K562 (cell line): ENCODE measurements at regions not wholly inside any gene's neighbourhood (a gene's known extent, or its start where the extent isn't known, plus 50 kb on each side); places are given as distances from the start of the nearest gene placed in this dataset.

Source experiments
- ATAC-seq: fragments of 200-7000 bp; cut with Tn5 transposase; 3 replicates; pipeline ENCODE4 v1.9.1; 2020; ENCODE audit warnings: moderate library complexity
- BruUV-seq: library from RNA; stranded (reverse); fragments of 400-500 nt; replicated peaks from 2 replicates; lab custom pipeline; 2021; lab: Mats Ljungman, UMichigan
- CTCF ChIA-PET: fragments of 300-600 bp; formaldehyde crosslinking; extraction: SDS; loops from one replicate; lab custom pipeline; 2021; ENCODE audit warnings: low intra/inter-chr PET ratio; lab: Yijun Ruan, JAX
- POLR2A ChIA-PET: fragments of 300-600, 350-650 bp; sonication (Branson Sonifier 250); formaldehyde crosslinking; extraction: SDS; loops from one replicate; lab custom pipeline; 2021; ENCODE audit warnings: antibody characterized with exemption, inconsistent platforms; lab: Yijun Ruan, JAX
- DNase-seq, 4 experiments: peaks; one replicate each; pipeline versions ENCODE4 v3.0.0 to v3.0.0-alpha.2; 2011 to 2018; ENCODE audit warnings: low spot score in 3 of 4, mixed read lengths in 3 of 4; ENCODE audit errors: extremely low read depth in 1 of 4
- FAIRE-seq: peaks from 2 replicates; lab custom pipeline; 2011; peaks lifted over from hg19 to GRCh38; lab: Jason Lieb, UNC
- H2AFZ ChIP-seq: 2 replicates; pipeline ENCODE4 v1.6.0; 2011; ENCODE audit warnings: low read depth, low read length, control low read depth, inconsistent platforms
- H3K27ac ChIP-seq: fragments of 200-600 bp; 3 replicates; pipeline ENCODE4 v1.8.0; 2011; ENCODE audit warnings: low read depth, mild to moderate bottlenecking, control low read depth, inconsistent platforms, low read length, moderate library complexity, mixed read lengths; ENCODE audit errors: extremely low read depth
- H3K27me3 ChIP-seq, 2 experiments: fragments of 300-600 bp in 1 of 2; 2 replicates in 1 of 2; 3 replicates in 1 of 2; pipeline versions ENCODE4 v1.6.0 to v1.8.0; 2011; ENCODE audit warnings: inconsistent platforms in 2 of 2, low read length in 2 of 2, mild to moderate bottlenecking in 1 of 2, mixed read lengths in 1 of 2, moderate library complexity in 1 of 2; ENCODE audit not compliant: control insufficient read depth in 2 of 2, insufficient read depth in 2 of 2
- H3K36me3 ChIP-seq: fragments of 300-600 bp; 3 replicates; pipeline ENCODE4 v1.8.0; 2011; ENCODE audit warnings: mild to moderate bottlenecking, low read length, inconsistent platforms; ENCODE audit not compliant: control insufficient read depth, insufficient read depth
- H3K4me1 ChIP-seq, 2 experiments: fragments of 200-600 bp in 1 of 2; replicated peaks in 1 of 2; 2 replicates in 1 of 2; 3 replicates in 1 of 2; pipeline versions ENCODE4 v1.5.1 to v1.8.0; 2011; ENCODE audit warnings: inconsistent platforms in 2 of 2, low read length in 2 of 2, mild to moderate bottlenecking in 1 of 2, mixed read lengths in 1 of 2, moderate library complexity in 1 of 2; ENCODE audit not compliant: control insufficient read depth in 2 of 2, insufficient read depth in 2 of 2
- H3K4me2 ChIP-seq: 2 replicates; pipeline ENCODE4 v1.6.1; 2011; ENCODE audit warnings: low read length, control low read depth, inconsistent platforms, mixed read lengths; ENCODE audit not compliant: insufficient read depth
- H3K4me3 ChIP-seq: fragments of 200-600 bp; sonication (generic), shearing (Covaris generic); 2 replicates; pipeline ENCODE4 v1.5.1; 2016; ENCODE audit warnings: control low read depth, inconsistent platforms
- H3K79me2 ChIP-seq: fragments of 200-600 bp; 3 replicates; pipeline ENCODE4 v1.8.0; 2011; ENCODE audit warnings: low read length, inconsistent platforms; ENCODE audit not compliant: control insufficient read depth, insufficient read depth
- H3K9ac ChIP-seq, 2 experiments: 2 replicates each; pipeline versions ENCODE4 v1.6.0 to v1.6.1; 2011; ENCODE audit warnings: low read depth in 2 of 2, low read length in 2 of 2, control low read depth in 1 of 2, inconsistent platforms in 1 of 2, mild to moderate bottlenecking in 1 of 2, mixed read lengths in 1 of 2; ENCODE audit not compliant: insufficient read depth in 1 of 2
- H3K9me1 ChIP-seq: one replicate; pipeline ENCODE4 v1.6.0; 2011; ENCODE audit warnings: inconsistent platforms, mild to moderate bottlenecking, low read length, moderate library complexity; ENCODE audit not compliant: control insufficient read depth, insufficient read depth
- H3K9me3 ChIP-seq: replicated peaks from 2 replicates; pipeline ENCODE4 v1.5.1; 2011; ENCODE audit warnings: low read depth, low read length, inconsistent platforms; ENCODE audit not compliant: control insufficient read depth, insufficient read depth
- H4K20me1 ChIP-seq: replicated peaks from 2 replicates; pipeline ENCODE4 v1.6.1; 2011; ENCODE audit warnings: low read length, inconsistent platforms, mixed read lengths; ENCODE audit not compliant: control insufficient read depth, insufficient read depth
- CCAR2 ChIP-seq: fragments of 200-400 bp; formaldehyde crosslinking; IDR thresholded peaks from 2 replicates; pipeline ENCODE4 v1.6.1; 2017; ENCODE audit warnings: mild to moderate bottlenecking, low read depth, low read length
- HDAC1 ChIP-seq, 2 experiments: fragments of 450-650 bp; IDR thresholded peaks; 2 replicates each; pipeline ENCODE4 v1.6.1; 2016 to 2017; ENCODE audit warnings: inconsistent platforms in 1 of 2, mild to moderate bottlenecking in 1 of 2, moderate library complexity in 1 of 2
- SNRNP70 ChIP-seq: fragments of 200-400 bp; formaldehyde crosslinking; optimal IDR thresholded peaks from 2 replicates; pipeline ENCODE3; 2017; ENCODE audit warnings: low read depth, low read length
- YY1 ChIP-seq, 3 experiments: IDR thresholded peaks; 2 replicates each; pipeline ENCODE4 v1.6.1; 2011; ENCODE audit warnings: low read length in 2 of 3, mild to moderate bottlenecking in 2 of 3, moderate library complexity in 2 of 3, borderline replicate concordance in 1 of 3, control low read depth in 1 of 3, low read depth in 1 of 3; ENCODE audit not compliant: insufficient read depth in 3 of 3, insufficient replicate concordance in 2 of 3, control insufficient read depth in 1 of 3, insufficient read length in 1 of 3; ENCODE audit errors: extremely low read depth in 1 of 3
- ZNF143 ChIP-seq: sonication (generic); formaldehyde crosslinking; IDR thresholded peaks from 2 replicates; pipeline ENCODE4 v1.9.0; 2022; ENCODE audit warnings: mild to moderate bottlenecking, missing genetic modification reagents
- ZNF695 ChIP-seq: fragments of 450-650 bp; formaldehyde crosslinking; IDR thresholded peaks from 2 replicates; pipeline ENCODE4 v1.4.0; 2020; ENCODE audit warnings: mild to moderate bottlenecking, moderate library complexity
- WGBS: fragments of 100-300 bp; shearing (Covaris generic); methylation state at CpG from one replicate; pipeline ENCODE4 v1.1.6; 2016; ENCODE audit warnings: low coverage, mixed read lengths; ENCODE audit not compliant: insufficient coverage; ENCODE audit errors: missing lambda C conversion rate; 5-methylcytosine and 5-hydroxymethylcytosine counted together
- in situ Hi-C: fragments of 300-500 bp; cut with MboI; formaldehyde crosslinking; loops from 4 replicates; pipeline ENCODE4 v1.15.0; 2018; ENCODE audit warnings: inconsistent platforms, mixed read lengths
- intact Hi-C: fragments of 100-400 bp; cut with micrococcal nuclease; formaldehyde crosslinking; loops from 2 replicates; pipeline ENCODE4 v1.14.2; 2022
- TF ChIP-seq, protein P1 (sequence below): fragments of 450-650 bp; formaldehyde crosslinking; IDR thresholded peaks from 2 replicates; pipeline ENCODE4 v1.4.0; 2020; ENCODE audit warnings: mild to moderate bottlenecking

DNA sequence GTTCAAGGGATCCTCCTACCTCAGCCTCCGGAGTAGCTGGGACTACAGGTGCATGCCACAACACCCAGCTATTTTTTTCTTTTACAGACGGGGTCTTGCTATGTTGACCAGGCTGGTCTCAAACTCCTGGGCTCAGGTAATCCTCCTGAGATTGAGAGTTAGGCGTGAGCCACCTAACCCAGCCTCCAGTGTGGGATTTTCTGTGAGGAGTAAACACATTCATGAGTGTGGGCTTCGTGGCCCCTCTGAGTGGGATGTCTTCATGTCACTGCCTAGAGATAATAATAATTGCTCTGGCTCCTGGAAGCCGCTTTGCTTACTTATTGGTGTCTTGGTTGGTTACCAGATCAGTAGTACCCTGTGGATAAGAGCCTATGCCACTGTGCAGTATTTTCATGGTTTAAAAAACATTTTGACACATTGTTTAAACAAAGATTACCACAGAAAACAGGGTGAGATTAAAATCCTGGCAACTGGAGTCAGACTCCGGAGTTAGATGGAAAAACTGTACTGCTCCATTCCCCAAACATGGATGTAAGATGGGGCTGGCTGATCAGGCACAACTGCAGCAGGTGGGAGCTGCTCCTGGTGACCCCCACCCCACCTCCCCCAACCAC is 159.1 kb upstream of the RAB4A start:
- H3K27ac ChIP-seq = no peak overlapping the region
- FAIRE-seq (no peak), DNase-seq (no peak), ATAC-seq (no peak)
- TF ChIP-seq ZNF143 (no peak), SNRNP70 (no peak), HDAC1 (IDR thresholded peaks at IDR 0.05) (no peak), YY1 (IDR thresholded peaks at IDR 0.05; ENCODE audit: borderline replicate concordance in 1 of 3, control insufficient read depth in 1 of 3, extremely low read depth in 1 of 3, insufficient read depth in 3 of 3, insufficient read length in 1 of 3, insufficient replicate concordance in 2 of 3, low read depth in 1 of 3, low read length in 2 of 3) (no peak), CCAR2 (no peak), ZNF695 (CRISPR knock-in tag) (no peak)
- TF ChIP-seq, protein P1, sequence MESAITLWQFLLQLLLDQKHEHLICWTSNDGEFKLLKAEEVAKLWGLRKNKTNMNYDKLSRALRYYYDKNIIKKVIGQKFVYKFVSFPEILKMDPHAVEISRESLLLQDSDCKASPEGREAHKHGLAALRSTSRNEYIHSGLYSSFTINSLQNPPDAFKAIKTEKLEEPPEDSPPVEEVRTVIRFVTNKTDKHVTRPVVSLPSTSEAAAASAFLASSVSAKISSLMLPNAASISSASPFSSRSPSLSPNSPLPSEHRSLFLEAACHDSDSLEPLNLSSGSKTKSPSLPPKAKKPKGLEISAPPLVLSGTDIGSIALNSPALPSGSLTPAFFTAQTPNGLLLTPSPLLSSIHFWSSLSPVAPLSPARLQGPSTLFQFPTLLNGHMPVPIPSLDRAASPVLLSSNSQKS (CRISPR knock-in tag) = no peak
- H3K9me3 ChIP-seq = no peaks in the 10 kb centered on the region
- in situ Hi-C loops = no loop called here
- H3K4me1 ChIP-seq = no peaks in the 10 kb centered on the region
- H3K36me3 ChIP-seq = no peaks in the 10 kb centered on the region
- ChIA-PET CTCF (no interaction called here), POLR2A (no interaction called here)
- no TSS peak for BruUV-seq
- no peak overlapping the region for H2AFZ ChIP-seq
- H3K79me2 ChIP-seq = no peaks in the 10 kb centered on the region
- peaks cover 10 to 26% of the 10 kb centered on the region in 2 experiments; a peak in 3 of 5 replicates for H3K27me3 ChIP-seq
- 0% methylated on average over 6 of the region's 6 CpGs for WGBS
- H4K20me1 ChIP-seq = no peaks in the 10 kb centered on the region
- H3K9ac ChIP-seq = no peak overlapping the region
- no peak overlapping the region for H3K4me2 ChIP-seq
- no peak overlapping the region for H3K4me3 ChIP-seq
- intact Hi-C loops = no loop called here
- no peaks in the 10 kb centered on the region for H3K9me1 ChIP-seq
